NCI-H524 (cell line): ENCODE measurements at regions not wholly inside any gene's neighbourhood (a gene's known extent, or its start where the extent isn't known, plus 50 kb on each side); places are given as distances from the start of the nearest gene placed in this dataset.
A peak's percentile ranks its signal among the peaks of the same experiment; 100 is the strongest.
"Not testable (repeated sequence)": the region's sequence is repeated elsewhere in the genome, so short reads cannot be mapped to it uniquely, and the experiment has no call there.

Experiments
- DNase-seq, 2 experiments: peaks; one replicate each; lab custom pipeline; 2025; lab: John Stamatoyannopoulos, UW

- DNase-seq, result no peak
Observed at GRCh38 chr1:98287626-98288025, 366.8 kb upstream of the DPYD start.

- DNase-seq, result no peak
Observed at GRCh38 chr1:98286656-98287055, 365.8 kb upstream of the DPYD start.

DNA sequence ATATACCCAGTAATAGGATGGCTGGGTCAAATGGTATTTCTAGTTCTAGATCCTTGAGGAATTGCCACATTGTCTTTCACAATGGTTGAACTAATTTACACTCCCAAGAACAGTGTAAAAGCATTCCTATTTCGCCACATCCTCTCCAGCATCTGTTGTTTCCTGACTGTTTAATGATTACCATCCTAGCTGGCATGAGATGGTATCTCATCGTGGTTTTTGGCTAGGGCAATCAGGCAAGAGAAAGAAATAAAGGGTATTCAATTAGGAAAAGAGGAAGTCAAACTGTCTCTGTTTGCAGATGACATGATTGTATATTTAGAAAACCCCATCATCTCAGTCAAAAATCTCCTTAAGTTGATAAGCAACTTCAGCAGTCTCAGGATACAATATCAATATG, 364.5 kb upstream of the DPYD start:
- DNase-seq, result not testable (repeated sequence)

GRCh38 chr1:98280049-98280448, 359.2 kb upstream of the DPYD start:
- DNase-seq, result no peak

GRCh38 chr1:98278055-98278454, 357.2 kb upstream of the DPYD start:
- DNase-seq, result no peak

- DNase-seq, result no peak
Observed at GRCh38 chr1:98277118-98277517, 356.3 kb upstream of the DPYD start.

GRCh38 chr1:98276514-98276913, 355.7 kb upstream of the DPYD start:
- no peak for DNase-seq

GRCh38 chr1:98268316-98268715, 347.5 kb upstream of the DPYD start:
- DNase-seq, result no peak

- no peak for DNase-seq
Observed at GRCh38 chr1:98267423-98267822, 346.6 kb upstream of the DPYD start.

DNA sequence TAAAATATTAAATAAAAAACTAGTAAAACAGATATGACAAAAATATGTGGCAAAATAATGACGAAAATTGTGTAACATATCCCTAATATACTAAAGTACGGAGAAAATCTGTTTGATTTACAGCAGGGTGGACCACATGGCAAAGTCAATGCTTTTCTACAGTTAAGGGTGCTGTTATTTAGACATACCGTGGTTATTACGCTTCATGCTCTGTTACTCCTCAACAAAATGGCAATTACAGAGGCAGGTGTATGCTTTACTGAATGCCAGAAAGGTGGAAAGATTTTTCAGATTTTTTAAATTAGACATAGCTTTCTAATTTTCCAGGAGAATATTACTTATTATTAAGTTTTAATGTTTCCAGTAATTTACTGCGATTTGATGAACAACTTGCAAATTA, 343.9 kb upstream of the DPYD start:
- no peak for DNase-seq

GRCh38 chr1:98260839-98261238, 340.0 kb upstream of the DPYD start:
- peak in 1 of 2 experiments; percentile 4 for DNase-seq

DNA sequence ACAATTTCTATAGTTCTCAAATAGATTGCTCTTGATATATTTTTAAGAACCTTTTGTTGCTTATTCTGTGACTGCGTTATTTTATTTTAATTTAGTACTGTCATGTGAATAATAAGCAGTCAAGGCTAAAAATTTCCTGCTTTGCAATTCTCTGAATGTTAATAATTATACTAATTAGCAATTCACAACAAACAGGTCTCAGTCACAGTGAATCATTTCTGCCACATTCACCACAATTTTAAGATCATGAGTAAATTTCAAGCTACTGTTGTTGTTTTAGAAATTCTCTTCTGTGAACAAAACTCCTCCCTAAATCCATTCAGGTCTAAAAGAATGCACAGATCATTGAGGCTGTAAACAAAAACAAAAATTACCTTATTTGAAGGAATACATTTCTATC, 339.6 kb upstream of the DPYD start:
- no peak for DNase-seq

- no peak for DNase-seq
Observed at GRCh38 chr1:98256700-98257099, 335.9 kb upstream of the DPYD start.

GRCh38 chr1:98253145-98253544, 332.3 kb upstream of the DPYD start:
- DNase-seq, result no peak

DNA sequence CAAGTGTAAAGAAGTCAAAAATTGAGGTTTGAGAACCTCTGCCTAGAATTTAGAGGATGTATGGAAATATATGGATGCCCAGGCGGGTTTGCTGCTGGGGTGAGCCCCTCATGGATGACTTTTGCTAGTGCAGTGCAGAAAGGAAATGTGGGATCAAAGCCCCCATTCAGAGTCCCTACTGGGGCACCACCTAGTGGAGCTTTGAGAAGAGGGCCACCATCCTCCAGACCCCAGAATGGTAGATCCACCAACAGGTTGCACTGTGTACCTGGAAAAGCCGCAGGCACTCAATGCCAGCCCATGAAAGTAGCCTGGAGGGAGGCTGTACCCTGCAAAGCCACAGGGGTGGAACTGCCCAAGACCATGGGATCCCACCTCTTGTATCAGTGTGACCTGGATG, 330.7 kb upstream of the DPYD start:
- no peak for DNase-seq

GRCh38 chr1:98232678-98233077, 311.8 kb upstream of the DPYD start:
- DNase-seq, result no peak

GRCh38 chr1:98222706-98223105, 301.9 kb upstream of the DPYD start:
- no peak for DNase-seq

GRCh38 chr1:98221923-98222322, 301.1 kb upstream of the DPYD start:
- DNase-seq, result no peak

GRCh38 chr1:98217601-98218000, 296.8 kb upstream of the DPYD start:
- DNase-seq, result no peak

- DNase-seq, result no peak
Observed at GRCh38 chr1:98216304-98216703, 295.5 kb upstream of the DPYD start.

GRCh38 chr1:98211271-98211845, 290.5 kb upstream of the DPYD start:
- no peak for DNase-seq

GRCh38 chr1:98210563-98210962, 289.7 kb upstream of the DPYD start:
- DNase-seq, result no peak

GRCh38 chr1:98210064-98210463, 289.2 kb upstream of the DPYD start:
- no peak for DNase-seq

DNA sequence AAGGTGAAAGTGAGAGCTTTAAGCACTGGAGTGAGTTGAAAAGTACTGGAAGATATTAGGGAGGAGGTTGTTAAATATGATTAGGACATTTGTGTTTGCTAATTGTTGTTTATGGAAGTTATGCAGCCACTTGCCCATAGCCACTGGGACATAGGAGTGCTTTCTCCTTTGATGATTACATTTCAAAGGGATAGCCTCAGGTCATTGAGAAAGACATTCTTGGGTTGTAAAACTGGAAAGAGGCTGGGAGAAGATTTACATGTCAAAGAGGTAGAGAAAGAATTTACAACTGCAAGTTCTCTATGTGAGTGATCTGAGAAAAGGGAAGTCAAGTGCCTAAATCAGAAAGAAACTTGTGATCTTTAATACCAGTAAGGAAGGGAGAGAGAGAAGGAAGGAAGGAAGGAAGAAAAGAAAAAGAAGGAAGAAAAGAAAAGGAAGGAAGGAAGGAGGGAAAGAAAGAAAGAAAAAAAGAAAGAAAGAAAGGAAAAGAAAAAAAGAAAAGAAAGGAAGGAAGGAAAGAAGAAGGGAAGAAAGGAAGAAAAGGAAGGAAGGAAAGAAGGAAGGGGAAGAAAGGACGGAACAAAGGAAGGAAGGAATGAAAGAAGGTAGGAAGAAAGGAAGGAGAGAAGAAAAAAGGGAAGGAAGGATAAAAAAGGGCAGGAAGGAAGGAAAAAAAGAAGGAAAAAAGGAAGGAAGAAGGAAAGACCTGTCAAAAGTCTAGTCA, 284.6 kb upstream of the DPYD start:
- DNase-seq, result no peak
